Mammary epithelial cell (primary cell): ENCODE measurements at regions not wholly inside any gene's neighbourhood (a gene's known extent, or its start where the extent isn't known, plus 50 kb on each side); places are given as distances from the start of the nearest gene placed in this dataset.

Experiments used
- EZH2 ChIP-seq: IDR thresholded peaks from 2 replicates; pipeline ENCODE4 v1.6.1; 2012; ENCODE audit warnings: low read length, inconsistent platforms, borderline replicate concordance
- TF ChIP-seq, protein P1 (sequence below), 2 donors: IDR thresholded peaks in 1 of 2; conservative IDR thresholded peaks in 1 of 2; 2 replicates each; pipeline ENCODE4 v1.5.1; 2011 to 2012; ENCODE audit warnings: inconsistent platforms in 2 of 2, low read length in 2 of 2, mild to moderate bottlenecking in 2 of 2, control low read depth in 1 of 2, low read depth in 1 of 2; ENCODE audit not compliant: insufficient read depth in 1 of 2; ENCODE audit errors: extremely low read depth in 1 of 2

- TF ChIP-seq, protein P1, sequence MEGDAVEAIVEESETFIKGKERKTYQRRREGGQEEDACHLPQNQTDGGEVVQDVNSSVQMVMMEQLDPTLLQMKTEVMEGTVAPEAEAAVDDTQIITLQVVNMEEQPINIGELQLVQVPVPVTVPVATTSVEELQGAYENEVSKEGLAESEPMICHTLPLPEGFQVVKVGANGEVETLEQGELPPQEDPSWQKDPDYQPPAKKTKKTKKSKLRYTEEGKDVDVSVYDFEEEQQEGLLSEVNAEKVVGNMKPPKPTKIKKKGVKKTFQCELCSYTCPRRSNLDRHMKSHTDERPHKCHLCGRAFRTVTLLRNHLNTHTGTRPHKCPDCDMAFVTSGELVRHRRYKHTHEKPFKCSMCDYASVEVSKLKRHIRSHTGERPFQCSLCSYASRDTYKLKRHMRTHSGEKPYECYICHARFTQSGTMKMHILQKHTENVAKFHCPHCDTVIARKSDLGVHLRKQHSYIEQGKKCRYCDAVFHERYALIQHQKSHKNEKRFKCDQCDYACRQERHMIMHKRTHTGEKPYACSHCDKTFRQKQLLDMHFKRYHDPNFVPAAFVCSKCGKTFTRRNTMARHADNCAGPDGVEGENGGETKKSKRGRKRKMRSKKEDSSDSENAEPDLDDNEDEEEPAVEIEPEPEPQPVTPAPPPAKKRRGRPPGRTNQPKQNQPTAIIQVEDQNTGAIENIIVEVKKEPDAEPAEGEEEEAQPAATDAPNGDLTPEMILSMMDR (conservative IDR thresholded peaks at IDR 0.05 in 1 of 2, IDR thresholded peaks at IDR 0.05 in 1 of 2; ENCODE audit: extremely low read depth in 1 of 2, insufficient read depth in 1 of 2, low read depth in 1 of 2, low read length in 2 of 2) = no peak
- no peak for TF ChIP-seq EZH2
Measured at GRCh38 chr2:194698012-194698411, 959.0 kb upstream of the SLC39A10 start.
